HepG2 (cell line): ENCODE measurements at regions not wholly inside any gene's neighbourhood (a gene's known extent, or its start where the extent isn't known, plus 50 kb on each side); places are given as distances from the start of the nearest gene placed in this dataset.

Experiments used
- ATAC-seq: fragments of 200-7000 bp; cut with Tn5 transposase; 3 replicates; pipeline ENCODE4 v1.9.1; 2020; ENCODE audit warnings: mild to moderate bottlenecking, moderate library complexity
- BruUV-seq: library from RNA; stranded (reverse); fragments of 400-500 nt; replicated peaks from 2 replicates; lab custom pipeline; 2021; lab: Mats Ljungman, UMichigan
- CTCF ChIA-PET: fragments of 300-600 bp; formaldehyde crosslinking; extraction: SDS; loops from one replicate; lab custom pipeline; 2021; ENCODE audit warnings: low total read pairs, inconsistent platforms, low intra/inter-chr PET ratio; lab: Yijun Ruan, JAX
- POLR2A ChIA-PET: fragments of 350-600 bp; sonication (Branson Sonifier 250); formaldehyde crosslinking; loops from one replicate; lab custom pipeline; 2020; ENCODE audit warnings: antibody characterized with exemption, inconsistent platforms; lab: Yijun Ruan, JAX
- DNase-seq: peaks from one replicate; pipeline ENCODE4 v3.0.0-alpha.2; 2015; ENCODE audit warnings: low spot score
- FAIRE-seq: peaks from 3 replicates; lab custom pipeline; 2011; peaks lifted over from hg19 to GRCh38; lab: Jason Lieb, UNC
- H2AFZ ChIP-seq: one replicate; pipeline ENCODE4 v1.6.1; 2011; ENCODE audit warnings: low read length, inconsistent platforms
- H3K27ac ChIP-seq: fragments of 300-600 bp; 3 replicates; pipeline ENCODE4 v1.8.0; 2011; ENCODE audit warnings: mixed run types, mild to moderate bottlenecking, mixed read lengths, low read length, inconsistent platforms; ENCODE audit not compliant: insufficient read depth; ENCODE audit errors: extremely low read length
- H3K27me3 ChIP-seq, 2 experiments: fragments of 200-600 bp in 1 of 2; 2 replicates in 1 of 2; 3 replicates in 1 of 2; pipeline versions ENCODE4 v1.6.0 to v1.8.0; 2011; ENCODE audit warnings: low read length in 2 of 2, mild to moderate bottlenecking in 2 of 2, moderate library complexity in 2 of 2, inconsistent platforms in 1 of 2; ENCODE audit not compliant: insufficient read depth in 2 of 2, control insufficient read depth in 1 of 2
- H3K36me3 ChIP-seq, 2 experiments: fragments of 200-600 bp in 1 of 2; replicated peaks in 1 of 2; 2 replicates in 1 of 2; 3 replicates in 1 of 2; pipeline versions ENCODE4 v1.5.1 to v1.8.0; 2011; ENCODE audit warnings: low read length in 2 of 2, inconsistent platforms in 1 of 2; ENCODE audit not compliant: insufficient read depth in 2 of 2, control insufficient read depth in 1 of 2
- H3K4me1 ChIP-seq: 2 replicates; pipeline ENCODE4 v1.5.1; 2012; ENCODE audit warnings: low read length, inconsistent platforms; ENCODE audit not compliant: insufficient read depth
- H3K4me2 ChIP-seq: 2 replicates; pipeline ENCODE4 v1.6.0; 2011; ENCODE audit warnings: low read depth, low read length, inconsistent platforms
- H3K4me3 ChIP-seq, 3 experiments: fragments of 200-600 bp in 1 of 3; sonication (generic), shearing (Covaris generic) in 1 of 3; replicated peaks in 1 of 3; 2 replicates each; pipeline ENCODE4 v1.5.1; 2011 to 2016; ENCODE audit warnings: low read length in 3 of 3, inconsistent platforms in 2 of 3, low read depth in 2 of 3, mild to moderate bottlenecking in 2 of 3, control low read depth in 1 of 3, mixed read lengths in 1 of 3; ENCODE audit not compliant: insufficient read depth in 1 of 3
- H3K79me2 ChIP-seq: one replicate; pipeline ENCODE4 v1.6.1; 2011; ENCODE audit warnings: low read length, inconsistent platforms; ENCODE audit not compliant: insufficient read depth
- H3K9ac ChIP-seq: 2 replicates; pipeline ENCODE4 v1.6.0; 2011; ENCODE audit warnings: mild to moderate bottlenecking, low read depth, low read length, inconsistent platforms; ENCODE audit not compliant: insufficient read depth
- H3K9me3 ChIP-seq: 2 replicates; pipeline ENCODE4 v1.5.1; 2012; ENCODE audit warnings: mild to moderate bottlenecking, low read length
- H4K20me1 ChIP-seq: 2 replicates; pipeline ENCODE4 v1.6.0; 2011; ENCODE audit warnings: inconsistent platforms, mild to moderate bottlenecking, low read length, moderate library complexity; ENCODE audit not compliant: insufficient read depth
- ATF7 ChIP-seq, 2 experiments: fragments of 450-650 bp in 1 of 2; sonication (generic) in 1 of 2; formaldehyde crosslinking in 1 of 2; IDR thresholded peaks; 2 replicates each; pipeline versions ENCODE4 v1.4.0 to v1.6.1; 2016 to 2020; ENCODE audit warnings: antibody characterized with exemption in 1 of 2, mild to moderate bottlenecking in 1 of 2, missing genetic modification reagents in 1 of 2
- MIER3 ChIP-seq: IDR thresholded peaks from 2 replicates; pipeline ENCODE4 v1.6.1; 2016; ENCODE audit warnings: missing compliant biosample characterization, borderline replicate concordance
- PHF8 ChIP-seq: sonication (generic); formaldehyde crosslinking; IDR thresholded peaks from 2 replicates; pipeline ENCODE4 v1.5.0; 2020; ENCODE audit warnings: missing genetic modification reagents
- RXRB ChIP-seq: IDR thresholded peaks from 2 replicates; pipeline ENCODE4 v1.6.1; 2016; ENCODE audit warnings: borderline replicate concordance, missing genetic modification reagents, missing compliant biosample characterization
- SPEN ChIP-seq: sonication (generic); formaldehyde crosslinking; IDR thresholded peaks from 2 replicates; pipeline ENCODE4 v1.5.1; 2020; ENCODE audit warnings: low read depth, mild to moderate bottlenecking, missing genetic modification reagents
- STAG1 ChIP-seq: sonication (generic); formaldehyde crosslinking; IDR thresholded peaks from 2 replicates; pipeline ENCODE4 v1.4.0; 2020; ENCODE audit warnings: missing genetic modification reagents
- ZNF672 ChIP-seq: sonication (generic); formaldehyde crosslinking; IDR thresholded peaks from 2 replicates; pipeline ENCODE4 v1.8.1; 2022; ENCODE audit warnings: missing genetic modification reagents
- ZNF75D ChIP-seq: sonication (generic); formaldehyde crosslinking; IDR thresholded peaks from 2 replicates; pipeline ENCODE4 v1.8.1; 2023; ENCODE audit warnings: missing genetic modification reagents, mild to moderate bottlenecking, borderline replicate concordance
- whole genome bisulfite sequencing: methylation state at CpG from one replicate; pipeline ENCODE4 v1.1.6; 2017; ENCODE audit warnings: low lambda C conversion rate; 5-methylcytosine and 5-hydroxymethylcytosine counted together
- in situ Hi-C: cut with HindIII; loops from 2 replicates; pipeline ENCODE4 v1.10.0; 2017; ENCODE audit warnings: low pct_unique_long_range_greater_than_20kb; ENCODE audit not compliant: extremely low pct_ligation_motif_present
- intact Hi-C: fragments of 100-400 bp; cut with micrococcal nuclease; formaldehyde crosslinking; loops from one replicate; pipeline ENCODE4 v1.10.0; 2022; ENCODE audit not compliant: unreplicated experiment
- TF ChIP-seq, protein P1 (sequence below): sonication (generic); formaldehyde crosslinking; IDR thresholded peaks from 2 replicates; pipeline ENCODE4 v1.4.0; 2020; ENCODE audit warnings: mild to moderate bottlenecking, low read depth, missing genetic modification reagents
- TF ChIP-seq, protein P2 (sequence below), 2 experiments: fragments of 450-650 bp in 1 of 2; sonication (generic) in 1 of 2; formaldehyde crosslinking; IDR thresholded peaks; 2 replicates each; pipeline versions ENCODE4 v1.5.0 to v1.8.0; 2020 to 2022; ENCODE audit warnings: mild to moderate bottlenecking in 1 of 2, missing genetic modification reagents in 1 of 2
- TF ChIP-seq, protein P3 (sequence below): sonication (generic); formaldehyde crosslinking; IDR thresholded peaks from 2 replicates; pipeline ENCODE4 v1.8.1; 2023; ENCODE audit warnings: mild to moderate bottlenecking, missing genetic modification reagents
- TF ChIP-seq, protein P4 (sequence below): sonication (generic); formaldehyde crosslinking; IDR thresholded peaks from 2 replicates; pipeline ENCODE4 v1.5.0; 2020; ENCODE audit warnings: mild to moderate bottlenecking, missing genetic modification reagents, moderate library complexity

DNA sequence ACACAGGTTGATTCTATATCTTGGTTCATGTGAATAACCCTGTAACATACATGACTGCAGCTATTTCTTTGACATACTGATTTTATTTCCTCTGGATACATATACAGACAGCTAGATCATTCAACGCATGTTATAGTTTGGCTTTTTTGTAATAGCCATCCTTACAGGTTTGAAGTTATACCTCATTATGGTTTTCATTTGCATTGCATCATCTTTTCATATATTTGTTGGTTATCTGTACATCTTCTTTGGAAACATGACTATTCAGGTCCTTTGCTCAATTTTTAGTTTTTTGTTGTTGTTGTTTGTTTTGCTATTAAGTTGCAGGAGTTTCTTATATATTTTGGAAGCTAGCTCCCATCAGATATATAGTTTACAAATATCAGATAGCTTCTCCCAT, 276.2 kb upstream of the NETO1 start:
- FAIRE-seq (no peak), DNase-seq (no peak), ATAC-seq (no peak)
- no peaks in the 10 kb centered on the region for H3K4me1 ChIP-seq
- no peak overlapping the region for H3K27ac ChIP-seq
- no peak overlapping the region for H2AFZ ChIP-seq
- intact Hi-C loops (no loop called here), in situ Hi-C loops (loop anchor here (10.0 kb wide), 1 partner anchor 379 kb away; no protein-coding TSS in a partner anchor)
- no peaks in the 10 kb centered on the region for H3K36me3 ChIP-seq
- no peaks in the 10 kb centered on the region for H4K20me1 ChIP-seq
- CTCF ChIA-PET = no interaction called here
- H3K4me2 ChIP-seq = no peak overlapping the region
- H3K4me3 ChIP-seq = no peak overlapping the region
- H3K9ac ChIP-seq = no peak overlapping the region
- H3K27me3 ChIP-seq = no peaks in the 10 kb centered on the region
- BruUV-seq = no TSS peak
- no peaks in the 10 kb centered on the region for H3K9me3 ChIP-seq
- 4% methylated on average over 1 of the region's 1 CpG for WGBS
- TF ChIP-seq ATF7 (IDR thresholded peaks at IDR 0.05) = peak; percentile 37; the same call in 1 of the 2 replicates
- no peak for TF ChIP-seq ATF7 (CRISPR knock-in tag; IDR thresholded peaks at IDR 0.05)
- no peak for TF ChIP-seq PHF8 (CRISPR knock-in tag)
- TF ChIP-seq, protein P1, sequence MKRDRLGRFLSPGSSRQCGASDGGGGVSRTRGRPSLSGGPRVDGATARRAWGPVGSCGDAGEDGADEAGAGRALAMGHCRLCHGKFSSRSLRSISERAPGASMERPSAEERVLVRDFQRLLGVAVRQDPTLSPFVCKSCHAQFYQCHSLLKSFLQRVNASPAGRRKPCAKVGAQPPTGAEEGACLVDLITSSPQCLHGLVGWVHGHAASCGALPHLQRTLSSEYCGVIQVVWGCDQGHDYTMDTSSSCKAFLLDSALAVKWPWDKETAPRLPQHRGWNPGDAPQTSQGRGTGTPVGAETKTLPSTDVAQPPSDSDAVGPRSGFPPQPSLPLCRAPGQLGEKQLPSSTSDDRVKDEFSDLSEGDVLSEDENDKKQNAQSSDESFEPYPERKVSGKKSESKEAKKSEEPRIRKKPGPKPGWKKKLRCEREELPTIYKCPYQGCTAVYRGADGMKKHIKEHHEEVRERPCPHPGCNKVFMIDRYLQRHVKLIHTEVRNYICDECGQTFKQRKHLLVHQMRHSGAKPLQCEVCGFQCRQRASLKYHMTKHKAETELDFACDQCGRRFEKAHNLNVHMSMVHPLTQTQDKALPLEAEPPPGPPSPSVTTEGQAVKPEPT (CRISPR knock-in tag) = no peak
- TF ChIP-seq, protein P2, sequence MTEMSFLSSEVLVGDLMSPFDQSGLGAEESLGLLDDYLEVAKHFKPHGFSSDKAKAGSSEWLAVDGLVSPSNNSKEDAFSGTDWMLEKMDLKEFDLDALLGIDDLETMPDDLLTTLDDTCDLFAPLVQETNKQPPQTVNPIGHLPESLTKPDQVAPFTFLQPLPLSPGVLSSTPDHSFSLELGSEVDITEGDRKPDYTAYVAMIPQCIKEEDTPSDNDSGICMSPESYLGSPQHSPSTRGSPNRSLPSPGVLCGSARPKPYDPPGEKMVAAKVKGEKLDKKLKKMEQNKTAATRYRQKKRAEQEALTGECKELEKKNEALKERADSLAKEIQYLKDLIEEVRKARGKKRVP (CRISPR knock-in tag; IDR thresholded peaks at IDR 0.05) = 0 out of 4 replicates have a peak, but pooled peaks of 1 of the 2 experiments have one; percentile 15
- TF ChIP-seq, all 625 proteins: peak for 2
- H3K79me2 ChIP-seq = no peaks in the 10 kb centered on the region
- POLR2A ChIA-PET = no interaction called here

DNA sequence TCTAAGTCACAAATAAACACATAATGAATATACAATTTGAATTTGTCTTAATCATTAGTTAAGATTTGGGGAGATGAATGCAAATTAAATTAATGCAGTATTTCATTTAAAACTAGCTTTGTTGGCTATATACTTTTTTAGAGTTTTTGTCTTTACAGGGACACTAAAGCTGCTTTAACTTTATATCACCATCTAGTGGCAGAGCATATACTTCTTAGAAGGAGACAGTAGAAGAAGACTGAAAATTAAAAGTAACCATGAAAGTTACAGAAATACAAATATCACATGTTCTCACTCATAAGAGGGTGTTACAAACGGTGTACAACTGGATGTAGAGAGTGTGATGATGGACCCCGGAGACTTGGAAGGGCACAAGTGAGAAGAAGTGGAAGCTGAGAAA, 268.3 kb upstream of the NETO1 start:
- Histone ChIP-seq H3K27ac (no peak overlapping the region), H2AFZ (no peak overlapping the region), H3K4me1 (no peaks in the 10 kb centered on the region), H3K4me3 (no peak overlapping the region), H3K36me3 (no peaks in the 10 kb centered on the region), H3K4me2 (no peak overlapping the region), H3K9ac (no peak overlapping the region), H4K20me1 (no peaks in the 10 kb centered on the region), H3K79me2 (no peaks in the 10 kb centered on the region), H3K27me3 (no peaks in the 10 kb centered on the region), H3K9me3 (no peaks in the 10 kb centered on the region)
- TF ChIP-seq ZNF672 (CRISPR knock-in tag) = no peak
- TF ChIP-seq, protein P3, sequence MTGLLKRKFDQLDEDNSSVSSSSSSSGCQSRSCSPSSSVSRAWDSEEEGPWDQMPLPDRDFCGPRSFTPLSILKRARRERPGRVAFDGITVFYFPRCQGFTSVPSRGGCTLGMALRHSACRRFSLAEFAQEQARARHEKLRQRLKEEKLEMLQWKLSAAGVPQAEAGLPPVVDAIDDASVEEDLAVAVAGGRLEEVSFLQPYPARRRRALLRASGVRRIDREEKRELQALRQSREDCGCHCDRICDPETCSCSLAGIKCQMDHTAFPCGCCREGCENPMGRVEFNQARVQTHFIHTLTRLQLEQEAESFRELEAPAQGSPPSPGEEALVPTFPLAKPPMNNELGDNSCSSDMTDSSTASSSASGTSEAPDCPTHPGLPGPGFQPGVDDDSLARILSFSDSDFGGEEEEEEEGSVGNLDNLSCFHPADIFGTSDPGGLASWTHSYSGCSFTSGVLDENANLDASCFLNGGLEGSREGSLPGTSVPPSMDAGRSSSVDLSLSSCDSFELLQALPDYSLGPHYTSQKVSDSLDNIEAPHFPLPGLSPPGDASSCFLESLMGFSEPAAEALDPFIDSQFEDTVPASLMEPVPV (CRISPR knock-in tag) = no peak
- peak; percentile 47 for TF ChIP-seq STAG1
- TF ChIP-seq MIER3 (CRISPR knock-in tag) = no peak
- TF ChIP-seq, protein P4, sequence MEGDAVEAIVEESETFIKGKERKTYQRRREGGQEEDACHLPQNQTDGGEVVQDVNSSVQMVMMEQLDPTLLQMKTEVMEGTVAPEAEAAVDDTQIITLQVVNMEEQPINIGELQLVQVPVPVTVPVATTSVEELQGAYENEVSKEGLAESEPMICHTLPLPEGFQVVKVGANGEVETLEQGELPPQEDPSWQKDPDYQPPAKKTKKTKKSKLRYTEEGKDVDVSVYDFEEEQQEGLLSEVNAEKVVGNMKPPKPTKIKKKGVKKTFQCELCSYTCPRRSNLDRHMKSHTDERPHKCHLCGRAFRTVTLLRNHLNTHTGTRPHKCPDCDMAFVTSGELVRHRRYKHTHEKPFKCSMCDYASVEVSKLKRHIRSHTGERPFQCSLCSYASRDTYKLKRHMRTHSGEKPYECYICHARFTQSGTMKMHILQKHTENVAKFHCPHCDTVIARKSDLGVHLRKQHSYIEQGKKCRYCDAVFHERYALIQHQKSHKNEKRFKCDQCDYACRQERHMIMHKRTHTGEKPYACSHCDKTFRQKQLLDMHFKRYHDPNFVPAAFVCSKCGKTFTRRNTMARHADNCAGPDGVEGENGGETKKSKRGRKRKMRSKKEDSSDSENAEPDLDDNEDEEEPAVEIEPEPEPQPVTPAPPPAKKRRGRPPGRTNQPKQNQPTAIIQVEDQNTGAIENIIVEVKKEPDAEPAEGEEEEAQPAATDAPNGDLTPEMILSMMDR (CRISPR knock-in tag) = peak; percentile 23; the same call in 1 of the 2 replicates
- no peak for TF ChIP-seq ZNF75D (CRISPR knock-in tag)
- no peak for TF ChIP-seq RXRB (CRISPR knock-in tag)
- TF ChIP-seq SPEN = no peak
- CTCF ChIA-PET = interaction anchor here (1.7 kb wide), 1 partner anchor 374 kb away, joined by 8 read pairs; no protein-coding TSS in a partner anchor
- in situ Hi-C loops = no loop called here
- no TSS peak for BruUV-seq
- peak; percentile 41; the same call in 1 of the 3 replicates for ATAC-seq
- intact Hi-C loops = loop anchor here (1.0 to 5.0 kb wide), 3 partner anchors 319 to 434 kb away; no protein-coding TSS in a partner anchor
- POLR2A ChIA-PET = no interaction called here
- DNase-seq = peak; percentile 3
- no peak for FAIRE-seq
- 0% methylated on average over 2 of the region's 2 CpGs for WGBS
